Endodermal cell (in vitro differentiated cells): ENCODE measurements at regions not wholly inside any gene's neighbourhood (a gene's known extent, or its start where the extent isn't known, plus 50 kb on each side); places are given as distances from the start of the nearest gene placed in this dataset.

Source experiments
- DNase-seq: peaks from one replicate; pipeline ENCODE4 v3.0.0-alpha.2; 2017
- H3K27ac ChIP-seq: 2 replicates; pipeline ENCODE4 v1.5.1; 2013; ENCODE audit warnings: mild to moderate bottlenecking, low read depth, low read length, moderate library complexity
- H3K27me3 ChIP-seq: 2 replicates; pipeline ENCODE4 v1.6.1; 2013; ENCODE audit warnings: mild to moderate bottlenecking, low read length, moderate library complexity; ENCODE audit not compliant: insufficient read depth, control insufficient read depth, poor library complexity, severe bottlenecking
- H3K36me3 ChIP-seq: 2 replicates; pipeline ENCODE4 v1.7.0; 2013; ENCODE audit warnings: mild to moderate bottlenecking, low read length, moderate library complexity; ENCODE audit not compliant: control insufficient read depth, insufficient read depth
- H3K4me1 ChIP-seq: one replicate; pipeline ENCODE4 v1.7.0; 2013; ENCODE audit warnings: low read length; ENCODE audit not compliant: control insufficient read depth, insufficient read depth
- H3K4me3 ChIP-seq: 2 replicates; pipeline ENCODE4 v1.5.1; 2013; ENCODE audit warnings: mild to moderate bottlenecking, low read length, moderate library complexity
- H3K9ac ChIP-seq: 2 replicates; pipeline ENCODE4 v1.6.1; 2013; ENCODE audit warnings: mild to moderate bottlenecking, low read length, moderate library complexity; ENCODE audit not compliant: poor library complexity, severe bottlenecking; ENCODE audit errors: extremely low read depth
- H3K9me3 ChIP-seq: 2 replicates; pipeline ENCODE4 v1.6.1; 2013; ENCODE audit warnings: mild to moderate bottlenecking, low read length, moderate library complexity; ENCODE audit not compliant: control insufficient read depth
- H3K27ac Mint-ChIP-seq: 2 replicates; pipeline ENCODE4 v1.8.0; 2020; ENCODE audit warnings: mixed read lengths
- H3K27me3 Mint-ChIP-seq: 2 replicates; pipeline ENCODE4 v1.8.0; 2021; ENCODE audit warnings: mild to moderate bottlenecking, mixed read lengths; ENCODE audit not compliant: insufficient read depth
- H3K36me3 Mint-ChIP-seq: 2 replicates; pipeline ENCODE4 v1.8.0; 2020; ENCODE audit warnings: low read depth, mixed read lengths
- H3K4me1 Mint-ChIP-seq: 2 replicates; pipeline ENCODE4 v1.8.0; 2020; ENCODE audit warnings: mixed read lengths
- H3K4me3 Mint-ChIP-seq: 2 replicates; pipeline ENCODE4 v1.8.0; 2020; ENCODE audit warnings: mild to moderate bottlenecking, moderate library complexity, mixed read lengths
- H3K9me3 Mint-ChIP-seq: 2 replicates; pipeline ENCODE4 v1.8.0; 2020; ENCODE audit warnings: mild to moderate bottlenecking, mixed read lengths
- WGBS, 2 experiments: methylation state at CpG; one replicate each; pipeline versions ENCODE4 v1.1.5 to v1.1.7; 2013; ENCODE audit warnings: missing lambda C conversion rate in 2 of 2, mixed read lengths in 1 of 2; ENCODE audit not compliant: insufficient coverage in 1 of 2, insufficient read length in 1 of 2; 5-methylcytosine and 5-hydroxymethylcytosine counted together
- TF ChIP-seq, protein P1 (sequence below): fragments of 200-600 bp; sonication (generic); conservative IDR thresholded peaks from 2 replicates; pipeline ENCODE4 v1.5.0; 2021; ENCODE audit warnings: antibody characterized with exemption, mild to moderate bottlenecking

DNA sequence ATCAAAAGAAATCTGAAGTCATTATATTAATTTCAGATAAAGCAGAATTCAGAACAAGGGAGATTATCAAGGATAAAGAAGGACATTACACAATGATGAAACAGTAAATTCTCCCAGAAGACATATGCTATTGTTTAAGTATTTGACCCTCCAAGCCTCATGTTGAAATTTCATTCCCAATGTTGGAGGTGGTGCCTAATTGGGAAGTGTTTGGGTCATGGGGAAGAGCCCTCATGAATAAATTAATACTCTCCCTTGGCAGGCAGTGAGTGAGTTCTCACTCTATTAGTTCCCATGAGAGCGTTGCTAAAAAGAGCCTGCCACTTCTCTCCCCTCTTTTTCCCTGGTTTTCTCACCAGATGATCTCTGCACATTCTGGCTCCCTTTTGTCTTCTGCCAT lies 249.9 kb upstream of the GRIA3 start:
- no peak overlapping the region for H3K27ac Mint-ChIP-seq
- 96% methylated on average over 1 of the region's 1 CpG; no CpG with 5 or more reads in 1 of the 2 experiments for WGBS, 2 experiments
- H3K9ac ChIP-seq: no peak overlapping the region

DNA sequence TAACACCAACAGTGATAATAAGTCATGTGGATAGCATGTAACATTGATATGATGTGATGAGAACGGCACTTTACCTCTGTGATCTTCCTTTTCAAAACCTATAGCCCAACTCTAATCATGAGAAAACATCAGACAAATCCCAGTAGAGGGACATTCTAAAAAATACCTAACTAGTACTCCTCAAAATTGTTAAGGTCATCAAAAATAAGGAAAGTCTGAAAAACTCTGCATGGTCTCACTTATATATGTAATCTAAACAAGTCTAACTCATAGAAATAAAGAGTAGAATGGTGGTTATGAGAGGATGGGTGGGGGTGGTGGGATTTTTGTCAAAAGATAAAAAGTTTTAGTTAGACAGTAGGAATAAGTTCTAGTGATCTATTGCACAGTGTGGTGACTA lies 243.9 kb upstream of the GRIA3 start:
- WGBS, 2 experiments: no CpG with 5 or more reads among the region's 1 CpG
- Histone ChIP-seq H3K27ac (no peak overlapping the region), H3K4me1 (no peaks in the 10 kb centered on the region), H3K36me3 (no peaks in the 10 kb centered on the region), H3K4me3 (no peak overlapping the region), H3K27me3 (no peaks in the 10 kb centered on the region), H3K9ac (no peak overlapping the region), H3K9me3 (no peaks in the 10 kb centered on the region)
- Mint-ChIP-seq H3K4me3 (no peak overlapping the region), H3K27me3 (no peaks in the 10 kb centered on the region), H3K4me1 (no peaks in the 10 kb centered on the region), H3K36me3 (no peaks in the 10 kb centered on the region), H3K9me3 (peaks cover 28% of the 10 kb centered on the region), H3K27ac (no peak overlapping the region)
- TF ChIP-seq, protein P1, sequence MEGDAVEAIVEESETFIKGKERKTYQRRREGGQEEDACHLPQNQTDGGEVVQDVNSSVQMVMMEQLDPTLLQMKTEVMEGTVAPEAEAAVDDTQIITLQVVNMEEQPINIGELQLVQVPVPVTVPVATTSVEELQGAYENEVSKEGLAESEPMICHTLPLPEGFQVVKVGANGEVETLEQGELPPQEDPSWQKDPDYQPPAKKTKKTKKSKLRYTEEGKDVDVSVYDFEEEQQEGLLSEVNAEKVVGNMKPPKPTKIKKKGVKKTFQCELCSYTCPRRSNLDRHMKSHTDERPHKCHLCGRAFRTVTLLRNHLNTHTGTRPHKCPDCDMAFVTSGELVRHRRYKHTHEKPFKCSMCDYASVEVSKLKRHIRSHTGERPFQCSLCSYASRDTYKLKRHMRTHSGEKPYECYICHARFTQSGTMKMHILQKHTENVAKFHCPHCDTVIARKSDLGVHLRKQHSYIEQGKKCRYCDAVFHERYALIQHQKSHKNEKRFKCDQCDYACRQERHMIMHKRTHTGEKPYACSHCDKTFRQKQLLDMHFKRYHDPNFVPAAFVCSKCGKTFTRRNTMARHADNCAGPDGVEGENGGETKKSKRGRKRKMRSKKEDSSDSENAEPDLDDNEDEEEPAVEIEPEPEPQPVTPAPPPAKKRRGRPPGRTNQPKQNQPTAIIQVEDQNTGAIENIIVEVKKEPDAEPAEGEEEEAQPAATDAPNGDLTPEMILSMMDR: no peak
- no peak for DNase-seq

More for the DNA sequence above, 249.9 kb upstream of the GRIA3 start:
- Histone ChIP-seq H3K27ac (no peak overlapping the region), H3K36me3 (no peaks in the 10 kb centered on the region), H3K9me3 (no peaks in the 10 kb centered on the region), H3K4me3 (no peak overlapping the region), H3K27me3 (no peaks in the 10 kb centered on the region), H3K4me1 (no peaks in the 10 kb centered on the region)
- DNase-seq: no peak
- H3K4me1 Mint-ChIP-seq: peaks cover 6% of the 10 kb centered on the region
- no peaks in the 10 kb centered on the region for H3K36me3 Mint-ChIP-seq
- H3K4me3 Mint-ChIP-seq: no peak overlapping the region
- H3K27me3 Mint-ChIP-seq: no peaks in the 10 kb centered on the region
- TF ChIP-seq, protein P1: no peak
- peaks cover 42% of the 10 kb centered on the region for H3K9me3 Mint-ChIP-seq

DNA sequence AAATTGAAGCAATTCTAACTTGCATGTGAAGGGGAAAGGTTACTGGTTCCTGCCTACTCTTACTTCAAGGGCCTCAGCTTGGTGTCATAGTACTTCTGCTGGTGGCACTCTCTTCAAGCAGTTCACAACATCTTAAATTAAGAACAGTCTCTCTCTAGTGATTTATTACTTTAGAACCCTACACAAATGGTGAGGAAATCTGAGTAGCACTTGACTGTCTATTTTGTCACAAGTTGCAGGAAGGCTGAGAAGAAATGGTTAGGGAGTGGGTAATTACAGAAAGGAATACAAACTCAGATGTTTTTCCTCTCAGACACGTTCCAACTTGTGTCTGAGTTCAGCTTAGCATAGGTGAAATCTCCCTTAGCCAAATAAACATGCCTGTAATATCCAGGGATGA lies 242.3 kb upstream of the GRIA3 start:
- Histone ChIP-seq H3K9me3 (no peaks in the 10 kb centered on the region), H3K4me1 (no peaks in the 10 kb centered on the region), H3K4me3 (no peak overlapping the region), H3K9ac (no peak overlapping the region), H3K27me3 (no peaks in the 10 kb centered on the region), H3K27ac (no peak overlapping the region), H3K36me3 (no peaks in the 10 kb centered on the region)
- no peak for DNase-seq
- H3K36me3 Mint-ChIP-seq: no peaks in the 10 kb centered on the region
- H3K9me3 Mint-ChIP-seq: peaks cover 32% of the 10 kb centered on the region
- no peak overlapping the region for H3K27ac Mint-ChIP-seq
- TF ChIP-seq, protein P1: no peak
- no peak overlapping the region for H3K4me3 Mint-ChIP-seq
- no peaks in the 10 kb centered on the region for H3K27me3 Mint-ChIP-seq
- H3K4me1 Mint-ChIP-seq: no peaks in the 10 kb centered on the region
- WGBS, 2 experiments: 100% methylated on average over 1 of the region's 1 CpG
